CD4-positive, CD25-positive, alpha-beta regulatory T cell (primary cell): ENCODE measurements at regions not wholly inside any gene's neighbourhood (a gene's known extent, or its start where the extent isn't known, plus 50 kb on each side); places are given as distances from the start of the nearest gene placed in this dataset.

ENCODE experiments used
- ATAC-seq, 2 donors: fragments of 150-1000 bp; cut with Tn5 transposase; one replicate each; pipeline ENCODE4 v1.10.0; 2021; ENCODE audit warnings: low read depth in 2 of 2, moderate number of reproducible peaks in 2 of 2, moderate library complexity in 1 of 2
- DNase-seq, 3 donors: peaks; one replicate each; pipeline versions ENCODE4 v3.0.0 to v3.0.0-alpha.2; 2012 to 2022; ENCODE audit warnings: mixed read lengths in 1 of 3
- H3K27ac ChIP-seq: one replicate; pipeline ENCODE4 v1.7.0; 2013; ENCODE audit warnings: mild to moderate bottlenecking, low read length; ENCODE audit not compliant: insufficient read depth, poor library complexity, severe bottlenecking
- H3K27me3 ChIP-seq: one replicate; pipeline ENCODE4 v1.7.0; 2013; ENCODE audit warnings: low read length; ENCODE audit not compliant: control insufficient read depth, insufficient read depth
- H3K36me3 ChIP-seq: one replicate; pipeline ENCODE4 v1.7.0; 2013; ENCODE audit warnings: mild to moderate bottlenecking, low read length, moderate library complexity; ENCODE audit not compliant: control insufficient read depth, insufficient read depth
- H3K4me1 ChIP-seq: 2 replicates; pipeline ENCODE4 v1.7.0; 2013; ENCODE audit warnings: mild to moderate bottlenecking, low read length; ENCODE audit not compliant: insufficient read depth, control insufficient read depth, poor library complexity, severe bottlenecking
- H3K4me3 ChIP-seq: one replicate; pipeline ENCODE4 v1.7.0; 2013; ENCODE audit warnings: low read depth, mild to moderate bottlenecking, low read length, moderate library complexity
- H3K9me3 ChIP-seq, 2 experiments: 1 replicate in 1 of 2; 2 replicates in 1 of 2; pipeline ENCODE4 v1.7.0; 2013; ENCODE audit warnings: low read length in 2 of 2, mild to moderate bottlenecking in 1 of 2, moderate library complexity in 1 of 2; ENCODE audit not compliant: control insufficient read depth in 2 of 2
- H3K27ac Mint-ChIP-seq, 3 donors: one replicate each; pipeline ENCODE4 v1.8.0; 2020 to 2022; ENCODE audit warnings: mild to moderate bottlenecking in 3 of 3, mixed read lengths in 3 of 3, moderate library complexity in 2 of 3
- H3K27me3 Mint-ChIP-seq: one replicate; pipeline ENCODE4 v1.8.0; 2022; ENCODE audit warnings: mild to moderate bottlenecking, mixed read lengths
- H3K36me3 Mint-ChIP-seq: one replicate; pipeline ENCODE4 v1.8.0; 2020; ENCODE audit warnings: mixed read lengths
- H3K4me1 Mint-ChIP-seq, 4 donors: one replicate each; pipeline ENCODE4 v1.8.0; 2020 to 2022; ENCODE audit warnings: mixed read lengths in 4 of 4, mild to moderate bottlenecking in 1 of 4
- H3K4me3 Mint-ChIP-seq, 4 donors: one replicate each; pipeline ENCODE4 v1.8.0; 2020 to 2022; ENCODE audit warnings: mild to moderate bottlenecking in 4 of 4, mixed read lengths in 4 of 4, moderate library complexity in 3 of 4
- H3K9me3 Mint-ChIP-seq, 7 donors: one replicate each; pipeline ENCODE4 v1.8.0; 2020 to 2022; ENCODE audit warnings: mixed read lengths in 7 of 7, mild to moderate bottlenecking in 3 of 7, moderate library complexity in 2 of 7

DNA sequence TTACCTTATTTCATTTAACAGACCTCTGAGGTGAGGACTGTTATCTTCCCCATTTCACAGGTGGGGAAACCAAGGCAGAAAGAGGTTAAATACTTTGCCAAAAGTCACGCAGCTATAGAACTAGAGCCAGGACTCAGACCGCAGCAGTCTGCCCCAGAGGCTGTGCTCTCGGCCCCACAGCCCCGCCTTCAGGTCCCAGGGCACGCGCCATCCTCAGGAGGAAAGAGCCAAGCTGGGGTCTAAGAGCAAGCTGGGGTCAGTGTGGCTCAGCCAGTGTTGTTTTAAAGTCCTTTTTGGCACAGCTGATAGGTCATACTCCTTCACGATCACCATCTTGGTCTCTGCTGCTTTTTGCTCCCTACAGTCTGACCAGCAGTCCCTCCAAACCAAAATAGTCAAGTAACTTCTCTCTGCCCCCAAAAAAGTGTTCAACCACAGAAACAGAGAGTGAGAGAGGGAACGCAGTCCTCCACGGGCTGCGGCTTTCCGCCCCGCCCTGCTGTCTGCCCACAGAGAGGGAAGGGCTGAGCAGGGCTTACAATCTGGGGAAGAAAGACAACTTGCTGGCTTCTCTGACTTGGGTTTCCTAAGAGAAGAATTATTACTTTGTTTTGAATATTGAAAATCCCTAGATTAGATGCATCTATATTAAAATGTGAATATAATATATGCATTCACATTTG is 137.2 kb upstream of the OPCML start:
- H3K36me3 Mint-ChIP-seq: no peaks in the 10 kb centered on the region
- ATAC-seq (no peak), DNase-seq (no peak)
- H3K27me3 Mint-ChIP-seq: no peaks in the 10 kb centered on the region
- H3K27me3 ChIP-seq: no peaks in the 10 kb centered on the region
- no peaks in the 10 kb centered on the region for H3K36me3 ChIP-seq
- H3K9me3 Mint-ChIP-seq: peaks cover 0 to 2% (median 0%) of the 10 kb centered on the region in 7 donors
- H3K4me1 ChIP-seq: no peaks in the 10 kb centered on the region
- H3K9me3 ChIP-seq: no peaks in the 10 kb centered on the region
- no peak overlapping the region for H3K4me3 Mint-ChIP-seq
- no peak overlapping the region for H3K27ac ChIP-seq
- H3K4me3 ChIP-seq: no peak overlapping the region
- no peak overlapping the region for H3K27ac Mint-ChIP-seq
- H3K4me1 Mint-ChIP-seq: no peaks in the 10 kb centered on the region

DNA sequence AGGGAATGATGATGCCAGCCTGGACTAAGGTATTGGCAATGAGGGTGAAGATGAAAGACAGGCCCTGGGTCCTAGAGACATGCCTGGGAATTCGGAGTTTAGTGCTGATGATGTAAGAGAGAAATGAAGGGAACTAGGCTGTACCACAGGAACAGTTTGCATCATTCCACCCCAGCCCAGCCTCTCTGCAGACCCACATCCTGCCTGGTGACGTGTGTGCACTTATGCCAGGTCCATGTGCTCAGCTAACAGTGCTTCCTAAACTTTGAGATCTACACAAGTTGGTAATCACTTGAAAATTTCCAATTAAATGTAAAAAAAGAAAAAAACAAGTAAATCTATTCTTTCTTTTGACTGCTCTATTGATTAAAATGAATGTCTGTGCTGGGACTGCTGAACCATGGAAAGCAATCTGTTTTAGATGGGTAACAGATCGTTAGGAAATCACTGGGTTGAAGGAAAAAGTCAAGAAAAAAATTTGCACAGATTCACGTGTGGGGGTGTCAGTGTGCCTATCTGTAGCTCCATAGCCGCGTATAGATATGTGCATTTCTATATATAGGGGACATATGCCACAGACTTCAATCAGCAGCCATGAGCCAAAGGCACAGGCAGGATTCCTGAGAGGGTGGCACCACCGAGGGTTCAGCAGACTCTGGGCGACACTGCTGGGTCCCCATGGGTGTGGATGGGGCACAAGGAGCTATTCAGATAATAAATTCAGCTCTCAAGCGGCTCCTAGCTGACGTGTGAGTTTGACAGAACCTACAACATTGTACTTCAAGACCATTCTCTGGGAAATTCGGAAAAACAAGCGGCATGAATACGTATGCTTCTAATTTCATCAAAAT is 131.1 kb upstream of the OPCML start:
- peaks cover 4% of the 10 kb centered on the region for H3K27me3 Mint-ChIP-seq
- H3K9me3 Mint-ChIP-seq: peaks cover 0 to 2% (median 0%) of the 10 kb centered on the region in 7 donors
- Histone ChIP-seq H3K9me3 (no peaks in the 10 kb centered on the region), H3K27ac (no peak overlapping the region), H3K4me3 (no peak overlapping the region), H3K36me3 (no peaks in the 10 kb centered on the region), H3K4me1 (no peaks in the 10 kb centered on the region), H3K27me3 (no peaks in the 10 kb centered on the region)
- no peaks in the 10 kb centered on the region for H3K4me1 Mint-ChIP-seq
- H3K36me3 Mint-ChIP-seq: no peaks in the 10 kb centered on the region
- no peak overlapping the region for H3K4me3 Mint-ChIP-seq
- no peak for DNase-seq
- H3K27ac Mint-ChIP-seq: no peak overlapping the region
- no peak for ATAC-seq

DNA sequence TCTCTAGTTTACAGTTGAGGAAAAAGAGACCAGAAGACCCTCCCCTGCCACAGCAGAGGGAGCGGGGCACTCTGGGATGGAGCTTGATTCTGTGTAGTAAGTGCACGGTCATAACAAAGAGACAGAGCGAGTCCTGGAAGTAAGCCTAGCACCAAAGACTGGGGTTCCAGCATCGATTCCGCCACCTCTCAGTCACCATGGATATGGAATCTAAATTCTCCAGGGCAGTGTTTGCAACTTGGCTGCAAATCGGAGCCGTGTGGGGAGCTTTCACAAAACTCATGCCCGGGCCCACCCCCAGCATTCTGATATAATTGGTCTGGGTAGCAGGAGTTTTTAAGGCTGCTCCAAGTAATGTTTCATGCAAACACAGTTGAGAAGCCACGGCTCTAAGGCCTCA is 129.5 kb upstream of the OPCML start:
- no peaks in the 10 kb centered on the region for H3K4me1 Mint-ChIP-seq
- DNase-seq: no peak
- H3K27ac ChIP-seq: no peak overlapping the region
- no peak overlapping the region for H3K27ac Mint-ChIP-seq
- peaks cover 0 to 6% (median 0%) of the 10 kb centered on the region in 7 donors for H3K9me3 Mint-ChIP-seq
- no peak overlapping the region for H3K4me3 ChIP-seq
- H3K27me3 ChIP-seq: no peaks in the 10 kb centered on the region
- no peak for ATAC-seq
- H3K36me3 Mint-ChIP-seq: no peaks in the 10 kb centered on the region
- H3K4me1 ChIP-seq: no peaks in the 10 kb centered on the region
- H3K36me3 ChIP-seq: no peaks in the 10 kb centered on the region
- no peaks in the 10 kb centered on the region for H3K9me3 ChIP-seq
- H3K27me3 Mint-ChIP-seq: peaks cover 4% of the 10 kb centered on the region
- H3K4me3 Mint-ChIP-seq: no peak overlapping the region

DNA sequence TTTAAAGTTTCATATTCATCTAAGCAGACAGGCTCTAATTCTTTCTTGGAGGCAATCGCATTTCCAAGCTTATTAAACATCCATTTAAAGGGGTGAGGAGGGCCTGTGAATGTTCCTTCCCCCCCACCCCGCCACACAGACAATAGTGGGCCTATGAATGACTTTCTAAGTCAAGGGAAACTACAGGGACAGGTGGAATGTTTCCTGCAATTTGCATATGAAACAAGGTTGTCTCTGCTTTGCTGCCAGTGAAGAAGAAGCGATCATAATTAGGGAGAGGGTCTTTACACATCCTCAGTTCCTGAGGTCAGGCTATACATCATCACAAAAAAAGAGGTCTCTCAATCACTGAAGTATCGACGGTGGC is 127.9 kb upstream of the OPCML start:
- Mint-ChIP-seq H3K9me3 (peaks cover 0 to 7% (median 0%) of the 10 kb centered on the region in 7 donors), H3K27me3 (peaks cover 4% of the 10 kb centered on the region), H3K4me1 (no peaks in the 10 kb centered on the region), H3K36me3 (no peaks in the 10 kb centered on the region), H3K27ac (no peak overlapping the region), H3K4me3 (no peak overlapping the region)
- ATAC-seq (no peak), DNase-seq (no peak)
- no peaks in the 10 kb centered on the region for H3K27me3 ChIP-seq
- H3K4me1 ChIP-seq: no peaks in the 10 kb centered on the region
- no peak overlapping the region for H3K27ac ChIP-seq
- no peaks in the 10 kb centered on the region for H3K9me3 ChIP-seq
- H3K4me3 ChIP-seq: no peak overlapping the region
- H3K36me3 ChIP-seq: no peaks in the 10 kb centered on the region

DNA sequence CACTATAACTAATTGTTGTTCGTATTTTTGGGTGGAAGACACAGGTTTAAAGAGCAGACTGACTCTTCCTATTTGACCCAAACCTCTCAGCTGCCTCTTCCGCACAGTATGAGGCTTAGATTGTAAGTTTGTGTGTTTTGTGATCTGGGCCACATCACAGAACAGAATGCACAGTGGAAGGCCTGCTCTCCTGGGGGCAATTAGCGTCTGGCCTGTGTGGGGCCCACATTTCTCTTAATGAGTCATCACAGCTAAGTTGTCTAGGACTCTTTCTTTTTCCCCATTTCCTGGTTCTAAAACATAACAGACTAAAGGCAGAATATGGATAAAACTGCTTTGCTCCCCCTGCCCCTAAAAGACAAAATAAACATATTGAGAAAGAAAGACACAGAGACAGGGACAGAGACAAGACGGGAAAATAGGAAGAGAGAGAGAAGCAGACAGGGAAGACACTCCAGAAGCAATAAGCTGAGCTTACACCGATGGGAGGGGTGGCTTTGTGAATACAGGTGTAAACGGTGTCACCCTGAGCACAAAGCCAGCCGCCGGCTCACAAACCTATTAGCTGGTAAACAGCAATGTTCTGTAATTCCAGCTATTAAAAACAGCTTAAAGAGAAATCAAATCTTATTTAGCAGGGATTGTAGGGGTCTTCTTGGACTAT is 127.4 kb upstream of the OPCML start:
- no peaks in the 10 kb centered on the region for H3K4me1 ChIP-seq
- no peaks in the 10 kb centered on the region for H3K4me1 Mint-ChIP-seq
- ATAC-seq (no peak), DNase-seq (no peak)
- H3K27me3 Mint-ChIP-seq: peaks cover 4% of the 10 kb centered on the region
- no peak overlapping the region for H3K4me3 Mint-ChIP-seq
- no peaks in the 10 kb centered on the region for H3K36me3 Mint-ChIP-seq
- no peaks in the 10 kb centered on the region for H3K27me3 ChIP-seq
- H3K9me3 ChIP-seq: no peaks in the 10 kb centered on the region
- H3K9me3 Mint-ChIP-seq: peaks cover 0 to 7% (median 0%) of the 10 kb centered on the region in 7 donors
- H3K27ac Mint-ChIP-seq: no peak overlapping the region
- H3K4me3 ChIP-seq: no peak overlapping the region
- H3K36me3 ChIP-seq: no peaks in the 10 kb centered on the region
- no peak overlapping the region for H3K27ac ChIP-seq

DNA sequence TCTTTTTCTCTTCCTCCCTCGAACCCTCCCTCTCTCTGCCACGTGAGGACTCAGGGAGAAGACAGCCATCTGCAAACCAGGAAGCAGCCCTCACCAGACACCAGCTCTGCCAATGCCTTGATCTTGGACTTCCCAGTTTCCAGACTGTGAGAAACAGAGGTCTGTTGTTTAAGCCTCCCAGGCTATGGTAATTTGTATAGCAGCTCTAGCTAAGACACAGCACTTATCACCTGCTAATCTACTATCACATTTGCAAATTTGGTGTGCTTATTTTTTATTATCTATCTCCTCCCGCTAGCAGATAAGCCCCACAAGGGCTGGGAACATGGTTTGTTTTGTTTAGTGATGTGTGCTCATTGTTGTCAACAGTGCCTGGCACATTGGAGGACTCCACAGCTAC is 124.8 kb upstream of the OPCML start:
- no peak for ATAC-seq

DNA sequence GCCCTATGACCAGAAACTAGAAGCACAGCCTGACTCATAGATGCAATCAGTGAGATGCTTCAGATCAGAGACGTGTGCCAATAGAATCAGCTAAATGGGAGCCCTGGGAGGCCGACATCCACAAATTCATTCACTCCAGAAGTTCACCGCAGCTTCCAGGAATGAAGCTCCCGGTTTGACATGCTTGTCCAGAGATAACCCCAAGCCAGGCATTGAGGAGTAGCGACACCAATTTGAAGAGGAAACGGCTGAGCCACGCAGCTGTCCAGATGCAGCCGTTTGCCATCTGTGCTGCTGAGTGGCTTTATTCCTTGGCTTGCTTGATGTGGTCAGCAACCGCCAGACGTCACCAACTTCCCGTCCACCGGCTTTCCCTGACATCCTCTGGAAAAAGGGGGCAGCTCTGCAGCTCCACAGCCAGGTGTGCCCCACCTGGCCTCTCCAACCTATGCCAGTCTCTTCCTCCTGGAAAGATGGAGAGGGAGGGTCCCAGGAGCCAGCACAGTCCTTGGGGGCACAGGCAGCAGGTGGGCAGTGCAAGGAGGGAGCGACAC is 123.9 kb upstream of the OPCML start:
- ATAC-seq (no peak), DNase-seq (no peak)
- Histone ChIP-seq H3K36me3 (no peaks in the 10 kb centered on the region), H3K27me3 (no peaks in the 10 kb centered on the region), H3K4me1 (no peaks in the 10 kb centered on the region), H3K27ac (no peak overlapping the region), H3K9me3 (no peaks in the 10 kb centered on the region), H3K4me3 (no peak overlapping the region)
- H3K9me3 Mint-ChIP-seq: peaks cover 0 to 7% (median 0%) of the 10 kb centered on the region in 7 donors
- no peaks in the 10 kb centered on the region for H3K4me1 Mint-ChIP-seq
- no peak overlapping the region for H3K4me3 Mint-ChIP-seq
- H3K36me3 Mint-ChIP-seq: no peaks in the 10 kb centered on the region
- no peak overlapping the region for H3K27ac Mint-ChIP-seq
- H3K27me3 Mint-ChIP-seq: no peaks in the 10 kb centered on the region

More for the DNA sequence above, 124.8 kb upstream of the OPCML start:
- no peaks in the 10 kb centered on the region for H3K4me1 ChIP-seq
- no peaks in the 10 kb centered on the region for H3K9me3 ChIP-seq
- Mint-ChIP-seq H3K27ac (no peak overlapping the region), H3K9me3 (peaks cover 0 to 7% (median 0%) of the 10 kb centered on the region in 7 donors), H3K4me1 (no peaks in the 10 kb centered on the region), H3K27me3 (peaks cover 4% of the 10 kb centered on the region), H3K36me3 (no peaks in the 10 kb centered on the region), H3K4me3 (no peak overlapping the region)
- H3K27me3 ChIP-seq: no peaks in the 10 kb centered on the region
- H3K27ac ChIP-seq: no peak overlapping the region
- H3K4me3 ChIP-seq: no peak overlapping the region
- H3K36me3 ChIP-seq: no peaks in the 10 kb centered on the region
- DNase-seq: no peak
